HG03457 (cell line): ENCODE measurements at regions not wholly inside any gene's neighbourhood (a gene's known extent, or its start where the extent isn't known, plus 50 kb on each side); places are given as distances from the start of the nearest gene placed in this dataset.

Experiments used
- ATAC-seq: cut with Tn5 transposase; IDR thresholded peaks from one replicate; pipeline ENCODE4 v1.9.1; 2021; ENCODE audit warnings: moderate number of reproducible peaks; ENCODE audit not compliant: unreplicated experiment

DNA sequence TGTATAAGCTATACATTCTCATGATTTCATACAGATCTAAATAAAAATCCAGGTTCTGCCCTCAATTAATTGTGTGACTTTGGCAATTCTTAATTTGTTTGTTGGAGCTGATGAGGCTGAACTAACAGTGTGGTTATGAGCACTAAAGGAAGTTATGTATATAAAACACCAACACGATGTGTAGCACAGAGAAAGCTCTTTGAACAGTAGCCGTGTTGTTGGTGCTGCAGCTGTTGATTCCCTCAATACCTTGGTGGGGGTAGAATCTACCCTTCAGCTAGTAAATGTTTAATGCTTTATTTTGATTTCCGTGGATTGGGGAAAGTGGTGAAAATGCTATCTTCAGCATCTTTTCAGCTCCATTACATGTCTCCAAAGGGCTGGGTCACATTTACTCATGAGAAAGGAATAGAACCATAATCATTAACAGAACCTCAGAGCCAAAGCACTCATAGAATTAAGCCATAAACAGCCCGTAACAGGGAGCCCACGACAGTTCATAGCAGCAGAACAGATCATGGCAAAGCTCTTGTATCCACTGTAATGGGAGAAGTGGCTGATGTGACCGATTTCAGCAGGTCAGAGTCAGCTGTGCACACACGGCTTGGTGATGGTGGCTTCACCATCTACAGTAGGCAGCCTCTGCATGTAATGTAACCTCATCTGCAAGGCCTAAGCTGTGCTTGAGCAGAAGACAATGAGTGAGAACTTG is 332.7 kb downstream of the DIRAS2 start:
- no peak for ATAC-seq

- ATAC-seq: no peak
Observed at GRCh38 chr9:90310521-90310876, 332.1 kb downstream of the DIRAS2 start.

GRCh38 chr9:90311811-90312210 is 330.8 kb downstream of the DIRAS2 start:
- no peak for ATAC-seq

DNA sequence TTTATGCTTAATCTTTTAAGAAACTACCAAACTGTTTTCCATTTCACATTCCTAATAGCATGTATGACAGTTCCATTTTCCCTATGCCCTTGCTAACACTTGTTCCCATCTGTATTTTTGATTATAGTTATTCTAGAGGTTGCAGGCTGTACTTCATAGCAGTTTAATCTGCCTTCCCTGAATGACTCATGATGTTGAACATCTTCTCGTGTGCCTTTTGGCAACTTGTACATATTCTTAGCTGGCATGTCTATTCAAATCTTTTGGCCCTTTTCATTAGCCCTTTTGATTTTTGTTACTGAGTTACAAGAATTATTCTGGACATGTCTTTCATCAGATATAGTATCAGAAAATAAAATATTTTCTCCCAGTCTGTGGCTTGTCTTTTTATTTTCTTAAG is 320.3 kb downstream of the DIRAS2 start:
- ATAC-seq: no peak

- no peak for ATAC-seq
Observed at GRCh38 chr9:90325913-90326653, 316.5 kb downstream of the DIRAS2 start.

DNA sequence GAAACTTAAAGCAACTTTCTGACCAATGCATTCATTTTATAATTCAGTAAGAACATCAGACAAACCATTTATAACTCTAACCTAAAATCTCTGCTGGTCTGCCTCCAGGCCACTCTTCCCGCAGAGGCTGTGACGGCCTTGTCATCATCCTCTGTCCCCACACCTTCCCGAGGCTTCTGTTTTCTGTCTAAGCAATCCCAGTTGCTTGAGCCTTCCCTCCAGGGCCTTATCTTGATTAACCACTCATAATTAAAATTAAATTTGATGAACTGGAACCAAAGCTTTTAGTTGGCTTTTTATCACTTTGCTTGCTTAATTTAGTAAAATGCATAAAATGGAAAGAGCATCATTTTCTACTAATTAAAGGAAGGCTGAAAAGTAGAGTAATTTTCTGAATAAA is 312.4 kb downstream of the DIRAS2 start:
- no peak for ATAC-seq

DNA sequence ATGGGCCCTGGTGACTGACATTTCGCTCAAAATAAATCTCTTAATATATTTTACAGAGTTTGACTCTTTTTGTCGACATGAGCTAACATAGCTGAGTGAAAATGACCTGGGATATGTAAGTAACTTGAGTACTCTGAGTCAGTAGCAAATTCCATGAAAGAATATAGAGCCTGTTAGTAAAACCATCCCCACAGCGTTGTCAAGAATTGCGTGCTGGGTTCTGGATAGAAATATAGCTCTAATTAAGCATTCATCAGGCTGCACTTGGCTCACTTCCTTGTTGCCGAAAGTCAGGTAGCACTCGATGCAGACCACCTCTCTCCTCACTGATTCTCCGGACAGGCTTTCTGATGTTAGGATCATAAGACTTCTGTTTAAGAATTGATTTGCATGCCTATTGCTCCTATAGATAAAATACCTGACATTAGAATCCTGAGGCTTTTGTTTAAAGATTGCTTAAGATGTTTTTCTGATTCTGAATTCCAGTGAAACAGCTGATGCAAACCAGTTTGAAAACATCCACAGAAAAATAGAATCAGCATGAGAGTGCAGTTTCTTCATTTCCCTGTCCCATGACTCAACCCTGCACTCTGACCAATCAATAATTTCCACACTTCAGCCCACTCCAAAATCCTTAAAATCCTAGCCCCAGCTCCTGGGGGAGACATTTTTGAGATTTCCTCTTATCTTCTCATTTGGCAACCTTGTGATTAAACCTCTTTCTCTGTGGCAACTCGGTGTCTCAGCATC is 310.6 kb downstream of the DIRAS2 start:
- ATAC-seq: no peak

DNA sequence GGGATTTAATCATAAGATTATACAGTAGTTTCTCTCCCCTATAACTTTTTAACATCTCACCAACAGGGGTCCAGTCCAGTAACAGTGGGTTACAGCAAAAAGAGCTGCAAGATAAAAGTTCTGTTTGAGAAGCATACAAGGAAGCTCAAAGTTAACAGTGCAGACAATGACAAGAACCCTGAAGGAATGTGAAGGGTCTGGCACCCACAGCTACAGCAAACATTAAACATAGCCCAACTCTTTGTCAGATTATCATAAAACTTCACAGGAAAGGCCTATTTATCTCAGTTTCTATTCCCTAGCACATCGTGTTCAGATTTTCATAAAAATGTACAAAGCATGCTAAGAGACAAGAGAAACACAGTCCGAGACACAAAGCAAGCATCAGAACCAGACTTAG is 309.4 kb downstream of the DIRAS2 start:
- no peak for ATAC-seq

DNA sequence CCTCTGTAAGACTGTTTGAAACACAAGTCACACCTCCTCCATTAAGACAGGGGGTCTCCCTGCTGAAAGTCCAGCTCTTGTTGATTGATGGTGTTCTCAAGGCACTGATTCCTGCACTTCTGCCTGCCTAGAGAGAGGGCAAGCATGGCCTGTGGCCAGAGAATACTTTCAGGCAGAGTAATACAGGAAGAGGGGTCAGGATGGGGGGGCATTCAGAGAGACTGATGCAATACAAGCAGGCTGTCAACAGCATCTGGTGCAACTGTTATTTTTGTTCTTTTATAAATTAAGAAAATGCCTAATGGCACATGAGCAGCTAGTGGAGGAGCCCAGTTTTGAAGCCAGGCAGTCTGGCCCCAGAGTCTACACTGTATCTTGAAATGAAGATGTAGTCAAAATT is 302.2 kb downstream of the DIRAS2 start:
- ATAC-seq: no peak

GRCh38 chr9:90342607-90343006 is 300.0 kb downstream of the DIRAS2 start:
- ATAC-seq: no peak

GRCh38 chr9:90343366-90343765 is 299.3 kb downstream of the DIRAS2 start:
- no peak for ATAC-seq

- no peak for ATAC-seq
Observed at GRCh38 chr9:90343991-90344390, 298.6 kb downstream of the DIRAS2 start.

DNA sequence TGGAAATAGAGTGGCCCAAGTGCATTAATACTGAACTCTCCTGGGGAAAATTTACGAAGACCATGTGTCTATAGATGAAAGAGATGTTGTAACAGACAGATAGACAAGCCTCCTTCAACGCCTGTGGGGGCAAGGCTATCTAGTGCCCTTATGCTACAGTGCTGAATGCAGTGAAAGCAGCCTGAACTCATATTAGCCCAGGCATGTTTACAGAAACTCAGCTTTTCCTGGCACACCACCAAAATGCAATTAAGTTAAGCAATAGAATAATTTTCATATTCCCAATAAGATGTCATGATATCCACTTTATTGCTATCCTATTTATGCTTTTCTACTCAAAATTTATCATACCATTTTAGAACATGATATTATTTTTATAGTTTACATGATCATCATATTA is 277.0 kb downstream of the DIRAS2 start:
- ATAC-seq: no peak

DNA sequence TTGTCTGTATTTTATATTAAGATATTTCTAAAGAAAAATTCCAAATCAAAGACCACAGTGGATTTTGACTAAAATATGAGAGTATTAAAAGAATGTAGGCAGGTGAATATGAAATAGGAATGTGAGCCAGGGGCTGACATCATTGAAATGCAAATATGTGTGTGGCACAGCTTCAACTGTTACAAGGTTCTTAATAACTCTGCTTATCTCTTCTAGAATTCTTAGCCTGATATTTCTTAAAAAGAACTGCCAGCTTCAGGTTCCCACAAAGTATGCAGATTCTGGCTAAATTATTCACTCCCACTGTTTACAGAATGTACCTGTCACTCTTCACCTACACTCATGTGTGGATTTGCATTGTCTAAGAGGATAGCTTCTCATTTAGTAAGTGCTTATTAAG is 274.4 kb downstream of the DIRAS2 start:
- ATAC-seq: no peak

DNA sequence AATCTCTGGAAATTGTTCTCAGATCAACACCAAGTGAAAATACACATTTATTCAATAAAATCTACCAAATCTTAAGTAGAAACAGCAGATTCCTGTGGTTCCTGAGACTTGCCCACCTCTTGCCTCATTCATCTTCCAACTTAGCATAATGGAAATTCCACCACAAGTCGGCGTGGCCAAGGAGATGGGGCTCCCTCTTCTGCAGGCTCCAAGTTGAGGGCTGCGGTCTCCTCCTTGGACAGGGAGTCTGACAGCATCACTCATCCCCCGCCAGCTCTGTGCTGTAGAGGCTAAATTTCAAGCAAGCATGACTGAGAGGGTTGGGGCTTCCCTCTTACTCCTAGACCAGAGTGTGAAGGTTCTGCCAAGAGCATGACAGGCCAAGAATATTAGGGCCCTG is 273.7 kb downstream of the DIRAS2 start:
- no peak for ATAC-seq

DNA sequence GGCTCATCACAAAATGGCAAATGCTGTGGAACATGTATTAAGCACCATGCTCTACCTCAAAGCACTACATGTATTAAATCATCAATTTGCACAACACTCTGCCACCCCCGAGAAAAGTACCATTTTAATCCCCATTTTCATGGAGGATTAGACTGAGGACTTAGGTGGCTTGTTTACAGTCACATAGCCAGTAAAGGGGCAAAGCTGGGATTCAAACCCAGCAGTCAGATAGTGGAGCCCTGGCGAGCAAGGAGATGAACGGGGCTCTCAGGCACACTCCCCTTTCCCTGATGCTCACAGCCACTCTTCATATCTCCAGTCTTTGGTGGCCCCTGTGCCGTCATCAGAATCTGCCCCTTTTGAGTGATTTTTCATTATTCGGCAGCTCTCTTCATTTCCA is 262.9 kb downstream of the DIRAS2 start:
- no peak for ATAC-seq

- ATAC-seq: no peak
Observed at GRCh38 chr9:90385146-90385545, 257.5 kb downstream of the DIRAS2 start.

GRCh38 chr9:90393365-90394152 is 249.1 kb downstream of the DIRAS2 start:
- ATAC-seq: no peak

- no peak for ATAC-seq
Observed at GRCh38 chr9:90394871-90395270, 247.8 kb downstream of the DIRAS2 start.

DNA sequence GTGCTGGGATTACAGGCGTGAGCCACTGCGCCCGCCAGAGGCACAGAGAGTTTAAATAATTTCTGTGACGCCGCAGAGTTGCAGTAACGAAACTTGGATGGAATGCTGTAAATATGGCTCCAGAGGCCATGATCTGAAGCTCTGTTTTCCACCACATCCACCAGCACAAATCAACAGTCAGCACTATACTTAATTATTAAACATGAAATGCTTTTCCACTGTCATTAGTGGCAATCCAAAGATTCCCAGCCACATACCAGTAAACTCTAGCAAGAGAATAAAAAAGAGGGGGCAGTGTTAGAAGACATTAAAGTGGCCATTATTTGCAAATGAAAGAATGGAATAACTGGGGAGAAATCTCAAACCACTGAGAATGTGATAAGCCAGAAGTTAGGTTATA is 242.5 kb downstream of the DIRAS2 start:
- ATAC-seq: no peak

DNA sequence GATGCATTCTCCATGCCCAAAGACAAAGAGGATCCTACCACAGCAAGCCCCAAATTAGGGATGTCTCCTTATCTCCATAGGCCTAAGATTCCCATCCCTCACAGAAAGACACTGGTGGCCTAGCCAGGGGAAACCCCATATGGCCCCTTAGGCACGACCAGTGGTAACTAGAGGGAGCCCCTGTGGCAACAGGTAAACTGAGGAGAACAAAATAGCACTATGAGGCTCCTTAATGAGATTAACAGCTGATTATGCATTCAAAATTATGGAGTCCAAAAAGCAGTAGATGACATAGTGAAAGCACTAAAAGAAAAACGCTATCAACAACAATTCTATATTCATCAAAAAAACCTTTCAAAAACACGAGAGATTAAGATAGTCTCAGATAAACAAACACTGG is 234.0 kb downstream of the DIRAS2 start:
- ATAC-seq: no peak
